A673 (cell line): ENCODE measurements at regions not wholly inside any gene's neighbourhood (a gene's known extent, or its start where the extent isn't known, plus 50 kb on each side); places are given as distances from the start of the nearest gene placed in this dataset.
"Not testable (repeated sequence)": the region's sequence is repeated elsewhere in the genome, so short reads cannot be mapped to it uniquely, and the experiment has no call there.

Experiments
- BruUV-seq: library from RNA; stranded (reverse); fragments of 400-500 nt; replicated peaks from 2 replicates; lab custom pipeline; 2021; lab: Mats Ljungman, UMichigan
- CTCF ChIA-PET: fragments of 300-600 bp; sonication (Branson Sonifier 250); formaldehyde crosslinking; loops from one replicate; lab custom pipeline; 2022; ENCODE audit warnings: antibody characterized with exemption; lab: Charles Lee
- POLR2A ChIA-PET: fragments of 300-600 bp; sonication (Branson Sonifier 250); formaldehyde crosslinking; loops from one replicate; lab custom pipeline; 2022; ENCODE audit warnings: antibody characterized with exemption; ENCODE audit not compliant: low non-redundant PET; lab: Charles Lee
- DNase-seq: peaks from one replicate; pipeline ENCODE4 v3.0.0-alpha.2; 2015; ENCODE audit warnings: low spot score
- H3K27ac ChIP-seq: fragments of 200-600 bp; sonication (generic); 2 replicates; pipeline ENCODE4 v1.5.1; 2016; ENCODE audit warnings: mixed run types, low read depth, mild to moderate bottlenecking, mixed read lengths, antibody characterized with exemption, low read length; ENCODE audit not compliant: poor library complexity, severe bottlenecking
- H3K27me3 ChIP-seq: fragments of 200-600 bp; sonication (generic); replicated peaks from 2 replicates; pipeline ENCODE4 v1.6.1; 2017; ENCODE audit warnings: mixed run types, low read depth, mild to moderate bottlenecking, mixed read lengths, antibody characterized with exemption, low read length; ENCODE audit not compliant: insufficient read depth, poor library complexity
- H3K36me3 ChIP-seq: fragments of 200-600 bp; sonication (generic); 2 replicates; pipeline ENCODE4 v1.6.1; 2016; ENCODE audit warnings: mixed run types, mild to moderate bottlenecking, mixed read lengths, antibody characterized with exemption, low read length; ENCODE audit not compliant: insufficient read depth, poor library complexity, severe bottlenecking
- H3K4me1 ChIP-seq: fragments of 200-600 bp; sonication (generic); 2 replicates; pipeline ENCODE4 v1.6.1; 2017; ENCODE audit warnings: mixed run types, mild to moderate bottlenecking, mixed read lengths, antibody characterized with exemption, low read length; ENCODE audit not compliant: insufficient read depth, poor library complexity, severe bottlenecking
- H3K4me3 ChIP-seq: fragments of 200-600 bp; sonication (generic); 2 replicates; pipeline ENCODE4 v1.5.1; 2016; ENCODE audit warnings: low read depth, mixed run types, mild to moderate bottlenecking, mixed read lengths, low read length; ENCODE audit not compliant: poor library complexity, severe bottlenecking
- H3K9me3 ChIP-seq: fragments of 200-600 bp; sonication (generic); 2 replicates; pipeline ENCODE4 v1.6.1; 2016; ENCODE audit warnings: mixed run types, low read depth, mild to moderate bottlenecking, mixed read lengths, antibody characterized with exemption, low read length; ENCODE audit not compliant: poor library complexity, severe bottlenecking
- EZH2 ChIP-seq: fragments of 200-600 bp; sonication (generic); IDR thresholded peaks from 2 replicates; pipeline ENCODE4 v1.6.1; 2017; ENCODE audit warnings: borderline replicate concordance, low read depth, mild to moderate bottlenecking, mixed read lengths, antibody characterized with exemption, low read length; ENCODE audit not compliant: poor library complexity, severe bottlenecking
- intact Hi-C: fragments of 100-400 bp; cut with micrococcal nuclease; formaldehyde crosslinking; loops from one replicate; pipeline ENCODE4 v1.10.0; 2022; ENCODE audit not compliant: unreplicated experiment
- TF ChIP-seq, protein P1 (sequence below): fragments of 300-800, 200-600 bp; sonication (generic); conservative IDR thresholded peaks from 2 replicates; pipeline ENCODE4 v1.5.1; 2017; ENCODE audit warnings: low read depth, mild to moderate bottlenecking, antibody characterized with exemption, low read length, moderate library complexity, mixed read lengths

DNA sequence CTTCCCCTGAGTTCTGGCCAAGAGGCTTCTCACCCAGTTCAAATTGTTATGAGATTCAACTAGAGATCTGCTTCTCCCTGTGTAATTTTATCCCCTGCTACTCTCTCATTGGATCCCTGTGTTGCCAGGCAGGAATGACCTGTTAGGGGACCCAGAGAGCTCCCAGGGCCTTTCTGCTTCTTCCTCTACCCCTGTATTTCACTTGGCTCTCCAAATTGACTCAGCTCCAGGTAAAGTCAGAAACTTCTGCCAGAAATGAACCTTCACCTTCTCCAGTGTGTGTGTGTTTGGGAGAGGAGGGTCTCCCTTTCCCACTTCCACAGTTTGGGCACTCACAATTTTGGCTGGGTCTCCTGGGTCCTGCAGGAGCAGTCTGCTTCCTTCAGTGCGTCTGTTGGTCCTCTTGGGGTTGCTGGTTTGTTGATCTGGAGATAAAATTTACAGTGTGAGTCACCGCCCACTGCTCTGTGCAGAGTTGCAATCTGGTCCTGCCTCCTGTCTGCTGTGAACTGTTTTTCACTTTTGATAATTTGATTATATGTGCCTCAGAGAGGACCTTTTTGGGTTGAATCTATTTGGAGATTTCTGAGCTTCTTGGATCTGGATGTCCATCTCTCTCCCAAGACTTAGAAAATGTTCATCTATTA is 112.4 kb upstream of the EDA2R start:
- H3K9me3 ChIP-seq = no peaks in the 10 kb centered on the region
- intact Hi-C loops = no loop called here
- no TSS peak for BruUV-seq
- no peak for DNase-seq
- no peaks in the 10 kb centered on the region for H3K4me1 ChIP-seq
- H3K27ac ChIP-seq = no peak overlapping the region
- no peaks in the 10 kb centered on the region for H3K36me3 ChIP-seq
- TF ChIP-seq, protein P1, sequence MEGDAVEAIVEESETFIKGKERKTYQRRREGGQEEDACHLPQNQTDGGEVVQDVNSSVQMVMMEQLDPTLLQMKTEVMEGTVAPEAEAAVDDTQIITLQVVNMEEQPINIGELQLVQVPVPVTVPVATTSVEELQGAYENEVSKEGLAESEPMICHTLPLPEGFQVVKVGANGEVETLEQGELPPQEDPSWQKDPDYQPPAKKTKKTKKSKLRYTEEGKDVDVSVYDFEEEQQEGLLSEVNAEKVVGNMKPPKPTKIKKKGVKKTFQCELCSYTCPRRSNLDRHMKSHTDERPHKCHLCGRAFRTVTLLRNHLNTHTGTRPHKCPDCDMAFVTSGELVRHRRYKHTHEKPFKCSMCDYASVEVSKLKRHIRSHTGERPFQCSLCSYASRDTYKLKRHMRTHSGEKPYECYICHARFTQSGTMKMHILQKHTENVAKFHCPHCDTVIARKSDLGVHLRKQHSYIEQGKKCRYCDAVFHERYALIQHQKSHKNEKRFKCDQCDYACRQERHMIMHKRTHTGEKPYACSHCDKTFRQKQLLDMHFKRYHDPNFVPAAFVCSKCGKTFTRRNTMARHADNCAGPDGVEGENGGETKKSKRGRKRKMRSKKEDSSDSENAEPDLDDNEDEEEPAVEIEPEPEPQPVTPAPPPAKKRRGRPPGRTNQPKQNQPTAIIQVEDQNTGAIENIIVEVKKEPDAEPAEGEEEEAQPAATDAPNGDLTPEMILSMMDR = no peak
- no peak for TF ChIP-seq EZH2
- no peak overlapping the region for H3K4me3 ChIP-seq
- no peaks in the 10 kb centered on the region for H3K27me3 ChIP-seq
- ChIA-PET POLR2A (no interaction called here), CTCF (no interaction called here)

DNA sequence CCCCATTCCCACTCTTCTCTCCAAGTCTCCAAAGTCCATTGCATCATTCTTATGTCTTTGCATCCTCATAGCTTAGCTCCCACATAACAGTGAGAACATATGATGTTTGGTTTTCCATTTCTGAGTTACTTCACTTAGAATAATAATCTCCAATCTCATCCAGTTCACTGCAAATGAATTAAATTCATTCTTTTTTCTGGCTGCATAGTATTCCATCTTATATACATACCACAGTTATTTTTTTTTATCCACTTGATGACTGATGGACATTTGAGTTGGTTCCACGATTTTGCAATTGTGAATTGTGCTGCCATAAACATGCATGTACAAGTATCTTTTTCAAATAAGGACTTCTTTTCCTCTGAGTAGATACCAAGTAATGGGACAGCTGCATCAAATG is 105.6 kb upstream of the EDA2R start:
- DNase-seq, BruUV-seq, intact Hi-C loops, H3K36me3 ChIP-seq, H3K27me3 ChIP-seq, CTCF ChIA-PET, POLR2A ChIA-PET, H3K4me3 ChIP-seq, H3K9me3 ChIP-seq, H3K27ac ChIP-seq, H3K4me1 ChIP-seq: not testable (repeated sequence)

DNA sequence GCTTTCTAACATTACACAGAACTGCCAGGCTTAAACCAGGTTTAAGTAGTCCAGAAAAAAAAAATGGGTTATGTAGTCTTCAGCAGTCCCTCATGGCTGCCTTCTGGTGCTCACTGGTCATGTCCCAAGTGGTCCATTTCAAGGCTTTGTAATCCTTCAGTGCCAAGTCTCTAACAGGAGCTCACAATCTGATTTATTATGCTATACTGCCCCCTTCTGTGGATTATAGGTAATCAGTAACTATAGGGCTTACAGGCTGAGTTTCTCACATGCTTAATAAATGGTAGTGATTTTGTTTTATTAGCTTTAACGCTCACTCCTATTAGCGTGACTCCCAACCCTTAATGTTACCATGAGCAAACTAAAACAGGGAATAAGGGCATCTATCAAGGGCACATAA is 92.5 kb upstream of the EDA2R start:
- intact Hi-C loops = loop anchor here (2.0 to 10.0 kb wide), 4 partner anchors 697 to 1413 kb away; no protein-coding TSS in a partner anchor
- Histone ChIP-seq H3K4me1 (no peaks in the 10 kb centered on the region), H3K4me3 (no peak overlapping the region), H3K27me3 (no peaks in the 10 kb centered on the region), H3K9me3 (no peaks in the 10 kb centered on the region), H3K27ac (no peak overlapping the region), H3K36me3 (no peaks in the 10 kb centered on the region)
- peak; percentile 35 for DNase-seq
- ChIA-PET POLR2A (no interaction called here), CTCF (interaction anchor here (0.6 to 1.1 kb wide), 3 partner anchors 849 to 1150 kb away, joined by 3 to 6 read pairs (median 6); no protein-coding TSS in a partner anchor)
- no TSS peak for BruUV-seq
- TF ChIP-seq, protein P1 = peak; percentile 51
- TF ChIP-seq EZH2 = no peak

DNA sequence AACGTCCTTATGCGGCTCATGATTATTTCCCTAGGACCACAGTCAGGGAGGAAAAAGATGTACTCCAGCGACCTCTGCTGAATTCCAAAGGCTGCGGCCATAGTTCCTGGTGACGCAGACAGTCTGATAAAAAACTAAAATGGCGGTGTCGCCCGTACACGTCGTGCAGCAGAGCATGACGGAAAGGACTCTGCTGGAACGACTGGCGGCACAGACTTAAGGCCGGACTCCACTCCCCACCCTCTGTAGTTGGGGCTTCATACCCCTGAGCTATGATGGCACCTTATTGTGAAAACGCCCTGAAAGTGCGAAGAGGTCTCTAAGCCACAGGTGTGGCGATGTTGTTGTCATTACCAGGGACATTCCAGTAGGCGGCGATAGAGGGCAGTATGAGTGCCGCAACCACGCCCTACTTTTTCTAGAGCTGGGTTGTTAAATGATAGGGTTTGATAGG is 90.0 kb upstream of the EDA2R start:
- CTCF ChIA-PET = no interaction called here
- Histone ChIP-seq H3K27ac (no peak overlapping the region), H3K4me1 (no peaks in the 10 kb centered on the region), H3K9me3 (no peaks in the 10 kb centered on the region), H3K27me3 (no peaks in the 10 kb centered on the region), H3K36me3 (no peaks in the 10 kb centered on the region), H3K4me3 (peak overlapping the region; percentile 29)
- peak; percentile 52 for DNase-seq
- TF ChIP-seq, protein P1 = peak; percentile 76
- TF ChIP-seq EZH2 = no peak
- intact Hi-C loops = loop anchor here (1.0 kb wide), 1 partner anchor 528 kb away; no protein-coding TSS in a partner anchor
- no TSS peak for BruUV-seq
- POLR2A ChIA-PET = no interaction called here
